Right lobe of liver (tissue), 6 donors: ENCODE measurements at regions not wholly inside any gene's neighbourhood (a gene's known extent, or its start where the extent isn't known, plus 50 kb on each side); places are given as distances from the start of the nearest gene placed in this dataset.

Experiments
- ATAC-seq, 4 donors: fragments of 200-7000 bp; cut with Tn5 transposase; one replicate each; pipeline ENCODE4 v1.9.1; 2020; ENCODE audit warnings: mild to moderate bottlenecking in 4 of 4, moderate library complexity in 4 of 4
- DNase-seq, 3 donors: peaks; one replicate each; pipeline ENCODE4 v3.0.0-alpha.2; 2020
- H3K27ac ChIP-seq, 3 donors: fragments of 200-600 bp; one replicate each; pipeline ENCODE4 v1.8.0; 2022
- H3K27me3 ChIP-seq, 2 donors: fragments of 200-600 bp; one replicate each; pipeline ENCODE4 v1.8.0; 2022
- H3K36me3 ChIP-seq, 4 donors: fragments of 200-600 bp; sonication (generic) in 1 of 4; one replicate each; pipeline versions ENCODE4 v1.5.1 to v1.8.0; 2017 to 2022; ENCODE audit warnings: control low read depth in 1 of 4
- H3K4me1 ChIP-seq, 4 donors: fragments of 200-600 bp; sonication (generic) in 1 of 4; one replicate each; pipeline versions ENCODE4 v1.5.1 to v1.8.0; 2017 to 2022; ENCODE audit warnings: control low read depth in 1 of 4
- H3K4me3 ChIP-seq, 3 donors: fragments of 200-600 bp; one replicate each; pipeline ENCODE4 v1.8.0; 2022
- H3K9me3 ChIP-seq, 4 donors: fragments of 200-600 bp; sonication (generic) in 1 of 4; one replicate each; pipeline versions ENCODE4 v1.5.1 to v1.8.0; 2017 to 2022; ENCODE audit warnings: control low read depth in 1 of 4
- POLR2A ChIP-seq: fragments of 450-650 bp; IDR thresholded peaks from one replicate; pipeline ENCODE4 v1.6.1; 2017; ENCODE audit warnings: antibody characterized with exemption, mild to moderate bottlenecking
- WGBS: methylation state at CpG from one replicate; pipeline ENCODE4 v1.1.6; 2018; ENCODE audit warnings: low coverage, low lambda C conversion rate; ENCODE audit not compliant: insufficient coverage; ENCODE audit errors: missing lambda C conversion rate; 5-methylcytosine and 5-hydroxymethylcytosine counted together
- intact Hi-C, 2 donors: fragments of 100-400 bp; cut with DNase I; formaldehyde crosslinking; loops; one replicate each; pipeline versions ENCODE4 v1.11.2 to v1.14.1; 2022
- TF ChIP-seq, protein P1 (sequence below), 4 donors: fragments of 200-600 bp in 3 of 4; fragments of 450-650 bp in 1 of 4; IDR thresholded peaks; one replicate each; pipeline versions ENCODE4 v1.5.1 to v1.8.0; 2016 to 2022; ENCODE audit warnings: antibody characterized with exemption in 4 of 4, mild to moderate bottlenecking in 2 of 4
- donor health status: DM: no; HTN: yes; CAD: no.
- donor health status: DM: no; HTN: no; CAD: no.
- donor health status: DM: no; HTN: no; CAD: no.
- donor health status: DM: no; HTN: yes; CAD: no.
- donor health status: DM: no; HTN: yes; CAD: no.

DNA sequence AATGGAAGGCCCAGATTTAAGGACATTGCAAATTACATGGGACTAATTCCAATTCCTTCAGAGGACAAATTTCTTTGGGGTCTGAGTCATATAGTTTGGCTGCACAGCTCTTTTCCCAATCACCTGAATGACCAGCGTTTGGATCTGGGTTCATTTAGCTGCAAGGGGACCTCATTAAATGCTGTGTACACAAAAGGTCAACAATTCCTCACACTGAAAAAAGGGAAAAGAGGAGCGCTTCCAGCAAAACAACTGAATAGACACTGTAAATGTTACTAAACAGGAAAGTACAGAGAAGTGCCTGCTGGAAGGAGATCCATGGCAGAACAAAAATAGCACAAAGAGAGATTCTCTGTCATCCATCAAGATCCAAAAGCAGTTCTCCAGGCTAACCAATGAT is 356.0 kb upstream of the LMCD1 start:
- DNase-seq, result no peak
- ATAC-seq, result no peak
- Histone ChIP-seq H3K36me3 (no peaks in the 10 kb centered on the region), H3K27me3 (no peaks in the 10 kb centered on the region), H3K4me1 (no peaks in the 10 kb centered on the region), H3K9me3 (no peaks in the 10 kb centered on the region), H3K27ac (no peak overlapping the region), H3K4me3 (no peak overlapping the region)
- intact Hi-C loops, result no loop called here
- WGBS, result 35% methylated on average over 2 of the region's 2 CpGs
- TF ChIP-seq, protein P1, sequence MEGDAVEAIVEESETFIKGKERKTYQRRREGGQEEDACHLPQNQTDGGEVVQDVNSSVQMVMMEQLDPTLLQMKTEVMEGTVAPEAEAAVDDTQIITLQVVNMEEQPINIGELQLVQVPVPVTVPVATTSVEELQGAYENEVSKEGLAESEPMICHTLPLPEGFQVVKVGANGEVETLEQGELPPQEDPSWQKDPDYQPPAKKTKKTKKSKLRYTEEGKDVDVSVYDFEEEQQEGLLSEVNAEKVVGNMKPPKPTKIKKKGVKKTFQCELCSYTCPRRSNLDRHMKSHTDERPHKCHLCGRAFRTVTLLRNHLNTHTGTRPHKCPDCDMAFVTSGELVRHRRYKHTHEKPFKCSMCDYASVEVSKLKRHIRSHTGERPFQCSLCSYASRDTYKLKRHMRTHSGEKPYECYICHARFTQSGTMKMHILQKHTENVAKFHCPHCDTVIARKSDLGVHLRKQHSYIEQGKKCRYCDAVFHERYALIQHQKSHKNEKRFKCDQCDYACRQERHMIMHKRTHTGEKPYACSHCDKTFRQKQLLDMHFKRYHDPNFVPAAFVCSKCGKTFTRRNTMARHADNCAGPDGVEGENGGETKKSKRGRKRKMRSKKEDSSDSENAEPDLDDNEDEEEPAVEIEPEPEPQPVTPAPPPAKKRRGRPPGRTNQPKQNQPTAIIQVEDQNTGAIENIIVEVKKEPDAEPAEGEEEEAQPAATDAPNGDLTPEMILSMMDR (IDR thresholded peaks at IDR 0.05), result no peak
- TF ChIP-seq POLR2A, result no peak

DNA sequence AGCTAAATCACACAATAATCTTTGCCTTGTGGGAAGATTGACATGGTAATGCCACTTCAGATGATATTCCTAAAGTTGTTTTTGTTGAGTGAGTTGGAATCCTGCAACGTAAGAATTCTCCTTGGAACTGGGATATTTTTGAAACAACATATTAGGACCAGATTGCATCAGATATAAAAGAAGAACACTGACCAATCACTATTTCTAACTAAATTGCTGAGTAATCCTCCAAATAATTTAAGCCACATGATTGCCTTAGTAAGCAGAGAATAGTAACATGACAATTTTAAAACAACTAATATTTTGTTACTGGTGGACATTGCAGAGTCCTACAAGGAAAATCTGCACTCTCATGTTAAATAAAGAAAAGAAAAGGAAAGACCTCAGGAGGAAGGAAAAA is 353.9 kb upstream of the LMCD1 start:
- ATAC-seq (no peak), DNase-seq (no peak)
- Histone ChIP-seq H3K27me3 (no peaks in the 10 kb centered on the region), H3K9me3 (no peaks in the 10 kb centered on the region), H3K4me1 (no peaks in the 10 kb centered on the region), H3K4me3 (no peak overlapping the region), H3K27ac (no peak overlapping the region), H3K36me3 (no peaks in the 10 kb centered on the region)
- WGBS, result 64% methylated on average over 1 of the region's 1 CpG
- no peak for TF ChIP-seq POLR2A
- TF ChIP-seq, protein P1 (IDR thresholded peaks at IDR 0.05), result no peak
- intact Hi-C loops, result no loop called here

DNA sequence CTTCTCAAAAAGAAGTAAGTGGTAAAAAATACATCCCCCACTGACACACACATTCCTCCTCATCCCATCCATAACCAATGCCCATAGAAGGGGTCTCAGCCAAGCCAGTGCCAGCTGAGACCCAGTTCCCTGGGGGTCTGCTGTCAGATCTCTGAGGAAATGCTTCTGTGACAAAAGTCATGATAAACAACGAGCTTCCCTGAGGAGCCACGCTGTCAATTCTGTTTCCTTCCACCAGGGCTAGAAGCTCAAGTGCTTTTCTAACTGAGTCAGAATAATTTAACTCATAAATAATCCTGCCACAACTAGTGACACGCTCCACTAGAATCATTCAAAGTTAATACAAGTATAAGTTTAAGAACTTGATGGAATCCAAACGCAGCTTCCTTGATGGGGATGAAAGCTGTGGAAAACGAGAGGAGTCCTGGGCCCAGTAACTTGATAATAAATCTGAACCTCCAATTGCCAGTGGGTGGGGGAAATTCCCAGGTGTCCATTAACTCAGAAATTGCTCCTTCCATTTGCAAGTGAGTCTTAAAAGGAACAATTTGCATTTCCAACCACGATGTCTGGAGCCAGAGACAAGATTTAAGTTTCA is 348.7 kb upstream of the LMCD1 start:
- Histone ChIP-seq H3K9me3 (no peaks in the 10 kb centered on the region), H3K4me3 (no peak overlapping the region), H3K36me3 (no peaks in the 10 kb centered on the region), H3K27ac (no peak overlapping the region), H3K27me3 (no peaks in the 10 kb centered on the region), H3K4me1 (no peaks in the 10 kb centered on the region)
- intact Hi-C loops, result no loop called here
- DNase-seq (no peak), ATAC-seq (no peak)
- no peak for TF ChIP-seq POLR2A
- TF ChIP-seq, protein P1 (IDR thresholded peaks at IDR 0.05), result no peak
- WGBS, result 65% methylated on average over 6 of the region's 6 CpGs

DNA sequence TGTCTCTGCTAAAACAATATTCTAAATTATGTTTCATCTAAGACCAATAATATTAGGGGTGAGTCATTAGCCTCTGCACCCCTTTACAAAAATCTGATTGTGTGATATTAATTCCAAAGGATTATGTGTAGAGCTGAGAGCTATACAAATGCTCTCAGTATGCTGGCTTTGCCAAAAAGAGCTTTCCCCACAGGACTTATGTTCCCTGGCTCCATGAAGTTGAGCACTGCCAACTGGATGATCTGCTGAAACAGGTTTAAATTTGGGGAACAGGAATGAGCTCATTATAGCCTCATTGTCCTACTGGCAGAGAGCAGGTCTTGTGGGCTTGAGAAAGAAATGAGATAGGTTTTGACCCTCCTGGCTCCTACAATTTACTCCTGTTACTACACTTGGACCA is 347.8 kb upstream of the LMCD1 start:
- Histone ChIP-seq H3K4me1 (no peaks in the 10 kb centered on the region), H3K27ac (no peak overlapping the region), H3K27me3 (no peaks in the 10 kb centered on the region), H3K36me3 (no peaks in the 10 kb centered on the region), H3K4me3 (no peak overlapping the region), H3K9me3 (no peaks in the 10 kb centered on the region)
- intact Hi-C loops, result no loop called here
- TF ChIP-seq, protein P1 (IDR thresholded peaks at IDR 0.05), result no peak
- no peak for TF ChIP-seq POLR2A
- no peak for ATAC-seq
- no peak for DNase-seq

DNA sequence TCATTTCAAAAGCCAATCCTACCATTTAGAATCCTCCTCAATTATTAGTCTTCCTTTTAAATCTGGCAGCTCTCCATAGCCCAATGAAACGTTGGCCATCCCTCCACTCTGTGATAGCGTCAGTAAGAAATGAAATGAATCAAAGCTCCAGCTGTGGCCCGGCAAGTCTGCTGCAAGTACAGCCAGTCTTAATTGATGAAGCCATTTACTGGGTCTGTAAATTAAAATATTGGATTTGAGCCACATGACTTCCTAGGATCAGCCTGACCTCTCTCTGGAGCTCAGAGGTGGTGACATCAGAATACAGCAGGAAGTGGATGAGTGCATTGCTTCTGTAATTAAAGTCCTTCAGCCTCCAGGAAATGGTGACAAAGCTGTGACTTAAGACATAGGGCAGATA is 347.0 kb upstream of the LMCD1 start:
- Histone ChIP-seq H3K36me3 (no peaks in the 10 kb centered on the region), H3K4me3 (no peak overlapping the region), H3K27me3 (no peaks in the 10 kb centered on the region), H3K9me3 (no peaks in the 10 kb centered on the region), H3K27ac (no peak overlapping the region), H3K4me1 (no peaks in the 10 kb centered on the region)
- ATAC-seq (no peak), DNase-seq (no peak)
- 54% methylated on average over 3 of the region's 3 CpGs for WGBS
- intact Hi-C loops, result no loop called here
- TF ChIP-seq POLR2A, result no peak
- TF ChIP-seq, protein P1 (IDR thresholded peaks at IDR 0.05), result no peak
